K562 (cell line): ENCODE measurements at regions not wholly inside any gene's neighbourhood (a gene's known extent, or its start where the extent isn't known, plus 50 kb on each side); places are given as distances from the start of the nearest gene placed in this dataset.

Source experiments
- BACH1 ChIP-seq: fragments of 200-800 bp; sonication (Bioruptor generic); IDR thresholded peaks from 2 replicates; pipeline ENCODE4 v1.6.1; 2016; ENCODE audit warnings: missing genetic modification characterization, missing compliant biosample characterization
- FOXK1 ChIP-seq: sonication (generic); formaldehyde crosslinking; IDR thresholded peaks from 2 replicates; pipeline ENCODE4 v1.8.0; 2022; ENCODE audit warnings: missing genetic modification reagents, mild to moderate bottlenecking, borderline replicate concordance
- HIVEP1 ChIP-seq: fragments of 250-450 bp; sonication (Bioruptor Pico); IDR thresholded peaks from 2 replicates; pipeline ENCODE4 v1.4.0; 2020; ENCODE audit warnings: mild to moderate bottlenecking
- MCM7 ChIP-seq, 2 experiments: fragments of 450-650 bp; IDR thresholded peaks; 2 replicates each; pipeline ENCODE4 v1.6.1; 2016 to 2018
- MITF ChIP-seq: IDR thresholded peaks from 2 replicates; pipeline ENCODE4 v1.6.1; 2014; ENCODE audit warnings: antibody characterized with exemption
- MXI1 ChIP-seq: IDR thresholded peaks from 2 replicates; pipeline ENCODE4 v1.6.1; 2011; ENCODE audit warnings: low read depth, mild to moderate bottlenecking, improper control_type of control experiment, low read length
- NFXL1 ChIP-seq: fragments of 450-650 bp; formaldehyde crosslinking; IDR thresholded peaks from 2 replicates; pipeline ENCODE4 v1.4.0; 2021; ENCODE audit warnings: mild to moderate bottlenecking
- PHB ChIP-seq: fragments of 250-450 bp; sonication (Bioruptor Pico); IDR thresholded peaks from 2 replicates; pipeline ENCODE4 v1.5.0; 2021
- PPARD ChIP-seq: fragments of 250-450 bp; sonication (Bioruptor Pico); IDR thresholded peaks from 2 replicates; pipeline ENCODE4 v1.8.0; 2022; ENCODE audit warnings: inconsistent platforms, mild to moderate bottlenecking, moderate library complexity
- PRDM10 ChIP-seq: fragments of 450-650 bp; IDR thresholded peaks from 2 replicates; pipeline ENCODE4 v1.6.1; 2018; ENCODE audit not compliant: partially characterized antibody
- SRSF7 ChIP-seq: fragments of 200-400 bp; formaldehyde crosslinking; optimal IDR thresholded peaks from 2 replicates; pipeline ENCODE3; 2017; ENCODE audit warnings: mild to moderate bottlenecking, low read depth, low read length
- TRIM24 ChIP-seq, 2 experiments: fragments of 450-650 bp; IDR thresholded peaks; 2 replicates each; pipeline ENCODE4 v1.6.1; 2016
- ZBTB7A ChIP-seq: IDR thresholded peaks from 2 replicates; pipeline ENCODE4 v1.6.1; 2011; ENCODE audit warnings: low read depth, mild to moderate bottlenecking, low read length, moderate library complexity, borderline replicate concordance; ENCODE audit not compliant: control insufficient read depth
- ZNF212 ChIP-seq: fragments of 450-650 bp; formaldehyde crosslinking; IDR thresholded peaks from 2 replicates; pipeline ENCODE4 v1.4.0; 2020; ENCODE audit warnings: mild to moderate bottlenecking
- ZNF445 ChIP-seq: fragments of 250-450 bp; sonication (Bioruptor Pico); IDR thresholded peaks from 2 replicates; pipeline ENCODE4 v1.4.0; 2020; ENCODE audit warnings: low read depth, mild to moderate bottlenecking, moderate library complexity
- ZNF668 ChIP-seq: fragments of 250-450 bp; sonication (Bioruptor Pico); IDR thresholded peaks from 2 replicates; pipeline ENCODE4 v1.8.0; 2022; ENCODE audit warnings: mild to moderate bottlenecking, inconsistent platforms
- ZNF76 ChIP-seq: fragments of 250-450 bp; sonication (Bioruptor Pico); IDR thresholded peaks from 2 replicates; pipeline ENCODE4 v1.4.0; 2020; ENCODE audit warnings: mild to moderate bottlenecking, moderate library complexity, borderline replicate concordance
- TF ChIP-seq, protein P1 (sequence below): fragments of 450-650 bp; IDR thresholded peaks from 2 replicates; pipeline ENCODE4 v1.7.0; 2016; ENCODE audit warnings: borderline replicate concordance
- TF ChIP-seq, protein P2 (sequence below): fragments of 250-450 bp; sonication (Bioruptor Pico); IDR thresholded peaks from 2 replicates; pipeline ENCODE4 v1.8.0; 2021; ENCODE audit warnings: moderate library complexity, mild to moderate bottlenecking, inconsistent platforms

DNA sequence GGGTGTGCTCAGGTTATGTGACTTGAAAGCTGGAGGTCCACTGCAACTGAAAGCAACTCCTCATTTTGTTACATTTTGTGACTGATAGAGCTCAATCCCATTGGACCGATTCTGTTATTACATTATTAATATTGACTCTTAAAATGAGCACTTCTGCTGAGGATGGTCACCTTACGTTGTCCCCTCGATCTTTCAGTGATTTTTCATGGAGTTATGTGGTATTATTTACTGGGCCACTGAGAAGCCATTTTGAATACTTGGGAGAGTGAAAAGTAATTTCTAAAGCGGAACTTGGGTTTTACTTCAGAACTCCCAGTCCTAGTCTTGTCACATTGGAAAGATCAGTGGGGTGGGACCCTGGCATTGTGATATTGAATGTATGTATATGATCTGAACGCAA, 96.3 kb upstream of the FAM180A start (continued):
- no peak for TF ChIP-seq PHB (CRISPR knock-in tag)
- no peak; the same call in 1 of the 2 replicates for TF ChIP-seq ZNF668 (CRISPR knock-in tag)
- TF ChIP-seq ZNF76 (CRISPR knock-in tag), result no peak
- no peak for TF ChIP-seq MXI1
- 0 out of 2 replicates have a peak, but pooled peaks have one; percentile 52 for TF ChIP-seq NFXL1 (CRISPR knock-in tag)
- TF ChIP-seq PRDM10, result no peak
- no peak for TF ChIP-seq ZNF212 (CRISPR knock-in tag)
- TF ChIP-seq MCM7 (IDR thresholded peaks at IDR 0.05), result no peak
- no peak for TF ChIP-seq HIVEP1 (CRISPR knock-in tag)
- no peak for TF ChIP-seq FOXK1
- no peak for TF ChIP-seq PPARD (CRISPR knock-in tag)
- TF ChIP-seq ZBTB7A, result no peak
- TF ChIP-seq SRSF7, result no peak
- TF ChIP-seq, protein P1, sequence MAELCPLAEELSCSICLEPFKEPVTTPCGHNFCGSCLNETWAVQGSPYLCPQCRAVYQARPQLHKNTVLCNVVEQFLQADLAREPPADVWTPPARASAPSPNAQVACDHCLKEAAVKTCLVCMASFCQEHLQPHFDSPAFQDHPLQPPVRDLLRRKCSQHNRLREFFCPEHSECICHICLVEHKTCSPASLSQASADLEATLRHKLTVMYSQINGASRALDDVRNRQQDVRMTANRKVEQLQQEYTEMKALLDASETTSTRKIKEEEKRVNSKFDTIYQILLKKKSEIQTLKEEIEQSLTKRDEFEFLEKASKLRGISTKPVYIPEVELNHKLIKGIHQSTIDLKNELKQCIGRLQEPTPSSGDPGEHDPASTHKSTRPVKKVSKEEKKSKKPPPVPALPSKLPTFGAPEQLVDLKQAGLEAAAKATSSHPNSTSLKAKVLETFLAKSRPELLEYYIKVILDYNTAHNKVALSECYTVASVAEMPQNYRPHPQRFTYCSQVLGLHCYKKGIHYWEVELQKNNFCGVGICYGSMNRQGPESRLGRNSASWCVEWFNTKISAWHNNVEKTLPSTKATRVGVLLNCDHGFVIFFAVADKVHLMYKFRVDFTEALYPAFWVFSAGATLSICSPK, result no peak
- TF ChIP-seq BACH1 (tag), result peak; percentile 54; the same call in 1 of the 2 replicates
- TF ChIP-seq MITF, result no peak
- no peak for TF ChIP-seq TRIM24 (IDR thresholded peaks at IDR 0.05)
- TF ChIP-seq, protein P2, sequence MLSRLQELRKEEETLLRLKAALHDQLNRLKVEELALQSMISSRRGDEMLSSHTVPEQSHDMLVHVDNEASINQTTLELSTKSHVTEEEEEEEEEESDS (CRISPR knock-in tag), result no peak
- TF ChIP-seq ZNF445 (CRISPR knock-in tag), result no peak
